GM12878 (cell line): ENCODE measurements at regions not wholly inside any gene's neighbourhood (a gene's known extent, or its start where the extent isn't known, plus 50 kb on each side); places are given as distances from the start of the nearest gene placed in this dataset.
A peak's percentile ranks its signal among the peaks of the same experiment; 100 is the strongest.

ENCODE experiments used
- ATAC-seq: fragments of 200-7000 bp; cut with Tn5 transposase; 3 replicates; pipeline ENCODE4 v1.9.1; 2020; ENCODE audit warnings: mild to moderate bottlenecking, moderate library complexity
- BruUV-seq: library from RNA; stranded (reverse); fragments of 400-500 nt; replicated peaks from 2 replicates; lab custom pipeline; 2021; lab: Mats Ljungman, UMichigan
- CTCF ChIA-PET: fragments of 300-600 bp; sonication (Branson Sonifier 250); formaldehyde crosslinking; extraction: SDS; loops from one replicate; lab custom pipeline; 2021; ENCODE audit warnings: inconsistent platforms; lab: Yijun Ruan, JAX
- POLR2A ChIA-PET: fragments of 350-600 bp; formaldehyde crosslinking; extraction: SDS; loops from one replicate; lab custom pipeline; 2021; ENCODE audit warnings: inconsistent platforms; lab: Charles Lee
- RAD21 ChIA-PET: fragments of 300-600 bp; sonication (Branson Sonifier 250); formaldehyde crosslinking; loops from one replicate; lab custom pipeline; 2023; ENCODE audit warnings: antibody characterized with exemption; ENCODE audit not compliant: unreplicated experiment; lab: Charles Lee
- SMC1A ChIA-PET: fragments of 300-600 bp; sonication (Branson Sonifier 250); formaldehyde crosslinking; loops from one replicate; lab custom pipeline; 2023; ENCODE audit not compliant: unreplicated experiment, uncharacterized antibody; lab: Charles Lee
- DNase-seq: peaks from one replicate; pipeline ENCODE4 v3.0.0-alpha.2; 2011; ENCODE audit warnings: low read depth, low spot score
- FAIRE-seq: peaks from 3 replicates; lab custom pipeline; 2011; peaks lifted over from hg19 to GRCh38; lab: Jason Lieb, UNC
- H2AFZ ChIP-seq: 2 replicates; pipeline ENCODE4 v1.6.0; 2011; ENCODE audit warnings: low read depth, low read length, control low read depth; ENCODE audit not compliant: control insufficient read depth
- H3K27ac ChIP-seq: 2 replicates; pipeline ENCODE4 v1.5.1; 2011; ENCODE audit warnings: control low read depth; ENCODE audit not compliant: control insufficient read depth, insufficient read depth
- H3K27me3 ChIP-seq, 2 experiments: replicated peaks in 1 of 2; 2 replicates each; pipeline versions ENCODE4 v1.6.0 to v1.6.1; 2011; ENCODE audit warnings: low read length in 1 of 2; ENCODE audit not compliant: control insufficient read depth in 2 of 2, insufficient read depth in 2 of 2
- H3K36me3 ChIP-seq, 2 experiments: 2 replicates each; pipeline ENCODE4 v1.5.1; 2011; ENCODE audit warnings: low read length in 1 of 2; ENCODE audit not compliant: control insufficient read depth in 2 of 2, insufficient read depth in 2 of 2
- H3K4me1 ChIP-seq: 2 replicates; pipeline ENCODE4 v1.6.1; 2011; ENCODE audit warnings: mild to moderate bottlenecking, low read length, moderate library complexity, mixed read lengths; ENCODE audit not compliant: control insufficient read depth, insufficient read depth
- H3K4me2 ChIP-seq: 2 replicates; pipeline ENCODE4 v1.6.0; 2011; ENCODE audit warnings: control low read depth; ENCODE audit not compliant: control insufficient read depth, insufficient read depth
- H3K4me3 ChIP-seq: fragments of 200-600 bp; sonication (generic); 2 replicates; pipeline ENCODE4 v1.5.1; 2016
- H3K79me2 ChIP-seq: 2 replicates; pipeline ENCODE4 v1.6.0; 2011; ENCODE audit warnings: low read length; ENCODE audit not compliant: control insufficient read depth, insufficient read depth
- H3K9ac ChIP-seq: 2 replicates; pipeline ENCODE4 v1.8.0; 2011; ENCODE audit warnings: low read length, control low read depth, mixed read lengths; ENCODE audit not compliant: control insufficient read depth, insufficient read depth
- H3K9me3 ChIP-seq: replicated peaks from 3 replicates; pipeline ENCODE4 v1.5.1; 2011; ENCODE audit warnings: mild to moderate bottlenecking, low read length; ENCODE audit not compliant: control insufficient read depth, insufficient read depth
- H4K20me1 ChIP-seq: 2 replicates; pipeline ENCODE4 v1.6.0; 2011; ENCODE audit not compliant: control insufficient read depth, insufficient read depth
- BMI1 ChIP-seq: fragments of 450-650 bp; IDR thresholded peaks from 2 replicates; pipeline ENCODE4 v1.6.1; 2016; ENCODE audit warnings: mild to moderate bottlenecking, moderate library complexity, borderline replicate concordance
- CHD1 ChIP-seq: IDR thresholded peaks from 2 replicates; pipeline ENCODE4 v1.6.1; 2012; ENCODE audit warnings: low read depth, low read length, improper control_type of control experiment
- CREM ChIP-seq: IDR thresholded peaks from 2 replicates; pipeline ENCODE4 v1.6.1; 2014; ENCODE audit warnings: antibody characterized with exemption, low read depth
- CTCF ChIP-seq, 3 experiments: IDR thresholded peaks in 2 of 3; conservative IDR thresholded peaks in 1 of 3; 2 replicates each; pipeline ENCODE4 v1.5.1; 2011; ENCODE audit warnings: low read depth in 3 of 3, low read length in 3 of 3, mild to moderate bottlenecking in 3 of 3, control low read depth in 2 of 3, moderate library complexity in 2 of 3, inconsistent platforms in 1 of 3, mixed read lengths in 1 of 3; ENCODE audit not compliant: control insufficient read depth in 2 of 3, insufficient read depth in 1 of 3; ENCODE audit errors: extremely low read depth in 1 of 3
- FOXM1 ChIP-seq: IDR thresholded peaks from 2 replicates; pipeline ENCODE4 v1.6.1; 2012; ENCODE audit warnings: low read depth, mild to moderate bottlenecking, inconsistent platforms, low read length, moderate library complexity
- HCFC1 ChIP-seq: fragments of 150-350 bp; IDR thresholded peaks from 2 replicates; pipeline ENCODE4 v1.6.1; 2014; ENCODE audit warnings: low read length
- KAT2A ChIP-seq: conservative IDR thresholded peaks from 2 replicates; pipeline ENCODE4 v1.6.1; 2011; ENCODE audit warnings: low read depth, low read length; ENCODE audit not compliant: control insufficient read depth
- MYB ChIP-seq: fragments of 150-350 bp; IDR thresholded peaks from 2 replicates; pipeline ENCODE4 v1.6.1; 2014; ENCODE audit warnings: mild to moderate bottlenecking, low read depth, low read length, borderline replicate concordance
- NFIC ChIP-seq: IDR thresholded peaks from 2 replicates; pipeline ENCODE4 v1.6.1; 2012; ENCODE audit warnings: low read depth, mild to moderate bottlenecking, inconsistent platforms, low read length, moderate library complexity
- NFXL1 ChIP-seq: fragments of 450-650 bp; IDR thresholded peaks from 2 replicates; pipeline ENCODE4 v1.6.1; 2017; ENCODE audit warnings: antibody characterized with exemption, mild to moderate bottlenecking, borderline replicate concordance
- PAX5 ChIP-seq: IDR thresholded peaks from 2 replicates; pipeline ENCODE4 v1.6.1; 2011; ENCODE audit warnings: low read depth, low read length, borderline replicate concordance
- POLR2AphosphoS2 ChIP-seq: IDR thresholded peaks from 2 replicates; pipeline ENCODE4 v1.6.1; 2011; ENCODE audit warnings: low read depth, mild to moderate bottlenecking, low read length, improper control_type of control experiment, moderate library complexity
- POU2F2 ChIP-seq: IDR thresholded peaks from 3 replicates; pipeline ENCODE4 v1.6.1; 2011; ENCODE audit warnings: low read depth, mild to moderate bottlenecking, low read length, borderline replicate concordance
- RELB ChIP-seq: fragments of 450-650 bp; IDR thresholded peaks from 2 replicates; pipeline ENCODE4 v1.6.1; 2017; ENCODE audit warnings: low read depth, mild to moderate bottlenecking, moderate library complexity
- RUNX3 ChIP-seq: IDR thresholded peaks from 2 replicates; pipeline ENCODE4 v1.6.1; 2012; ENCODE audit warnings: low read length, inconsistent platforms
- SIN3A ChIP-seq: IDR thresholded peaks from 2 replicates; pipeline ENCODE4 v1.6.1; 2012; ENCODE audit warnings: low read depth, low read length, improper control_type of control experiment
- SMAD5 ChIP-seq: IDR thresholded peaks from 2 replicates; pipeline ENCODE4 v1.6.1; 2016; ENCODE audit warnings: antibody characterized with exemption, low read depth
- SPI1 ChIP-seq: IDR thresholded peaks from 2 replicates; pipeline ENCODE4 v1.6.1; 2011; ENCODE audit warnings: low read depth, mild to moderate bottlenecking, low read length, moderate library complexity, borderline replicate concordance; ENCODE audit not compliant: insufficient read depth
- ZBTB11 ChIP-seq: fragments of 450-650 bp; formaldehyde crosslinking; IDR thresholded peaks from 2 replicates; pipeline ENCODE4 v1.5.0; 2022; ENCODE audit warnings: mild to moderate bottlenecking, missing genetic modification characterization
- WGBS: methylation state at CpG from one replicate; pipeline ENCODE4 v1.1.6; 2016; ENCODE audit warnings: low lambda C conversion rate; ENCODE audit not compliant: insufficient replicate concordance, insufficient coverage; ENCODE audit errors: missing lambda C conversion rate; 5-methylcytosine and 5-hydroxymethylcytosine counted together
- in situ Hi-C: fragments of 300-500 bp; cut with MboI; formaldehyde crosslinking; loops from 9 replicates; pipeline ENCODE4 v1.14.3; 2018; ENCODE audit warnings: mixed read lengths
- intact Hi-C: fragments of 100-400 bp; cut with micrococcal nuclease; formaldehyde crosslinking; loops from one replicate; pipeline ENCODE4 v1.14.2; 2022; ENCODE audit not compliant: unreplicated experiment

GRCh38 chr6:6942831-6943230 lies 164.9 kb upstream of the RREB1 start:
- 0 out of 2 replicates have a peak overlapping the region, but pooled peaks have one; percentile 7 for H3K27ac ChIP-seq
- DNase-seq (peak; percentile 11), FAIRE-seq (no peak), ATAC-seq (peak; percentile 91)
- in situ Hi-C loops = no loop called here
- H3K4me1 ChIP-seq = no peaks in the 10 kb centered on the region
- H3K36me3 ChIP-seq = no peaks in the 10 kb centered on the region
- BruUV-seq = no TSS peak
- H3K4me2 ChIP-seq = peak overlapping the region; percentile 73; the same call in 1 of the 2 replicates
- ChIA-PET RAD21 (no interaction called here), SMC1A (interaction anchor here (0.6 to 1.3 kb wide), 5 partner anchors 10 to 803 kb away, joined by 3 to 4 read pairs (median 3); no protein-coding TSS in a partner anchor), POLR2A (no interaction called here), CTCF (interaction anchor here (0.6 to 1.0 kb wide), 3 partner anchors 28 to 946 kb away, joined by 3 read pairs; no protein-coding TSS in a partner anchor)
- no peaks in the 10 kb centered on the region for H4K20me1 ChIP-seq
- intact Hi-C loops = no loop called here
- no peaks in the 10 kb centered on the region for H3K27me3 ChIP-seq
- 15% methylated on average over 13 of the region's 13 CpGs for WGBS
- H3K9ac ChIP-seq = peak overlapping the region; percentile 14; the same call in 1 of the 2 replicates
- H3K79me2 ChIP-seq = no peaks in the 10 kb centered on the region
- 0 out of 2 replicates have a peak overlapping the region, but pooled peaks have one; percentile 0 for H3K4me3 ChIP-seq
- H3K9me3 ChIP-seq = no peaks in the 10 kb centered on the region
- peak overlapping the region; percentile 9 for H2AFZ ChIP-seq
- TF ChIP-seq KAT2A = no peak
- TF ChIP-seq SPI1 = peak; percentile 42; the same call in 1 of the 2 replicates
- no peak for TF ChIP-seq SIN3A
- TF ChIP-seq NFXL1 = no peak
- TF ChIP-seq BMI1 = no peak
- no peak for TF ChIP-seq HCFC1
- peak; percentile 43; the same call in 1 of the 2 replicates for TF ChIP-seq NFIC
- peak; percentile 74 for TF ChIP-seq MYB
- peak; percentile 49; the same call in 1 of the 2 replicates for TF ChIP-seq FOXM1
- TF ChIP-seq POU2F2 = 0 out of 3 replicates have a peak, but pooled peaks have one; percentile 38
- peak; percentile 77 for TF ChIP-seq CREM
- TF ChIP-seq CHD1 = no peak
- TF ChIP-seq POLR2AphosphoS2 = no peak
- TF ChIP-seq ZBTB11 (CRISPR knock-in tag) = no peak
- TF ChIP-seq RUNX3 = peak; percentile 87
- no peak for TF ChIP-seq SMAD5
- 0 out of 2 replicates have a peak, but pooled peaks have one; percentile 18 for TF ChIP-seq RELB
- peak; percentile 87 for TF ChIP-seq PAX5
- TF ChIP-seq CTCF (IDR thresholded peaks at IDR 0.05 in 2 of 3, conservative IDR thresholded peaks at IDR 0.05 in 1 of 3; ENCODE audit: control insufficient read depth in 2 of 3, extremely low read depth in 1 of 3, insufficient read depth in 1 of 3, low read depth in 3 of 3, low read length in 3 of 3) = no peak
